GM12864 (cell line): ENCODE measurements at regions not wholly inside any gene's neighbourhood (a gene's known extent, or its start where the extent isn't known, plus 50 kb on each side); places are given as distances from the start of the nearest gene placed in this dataset.

Experiments
- DNase-seq: peaks from one replicate; pipeline ENCODE4 v3.0.0-alpha.2; 2011; ENCODE audit warnings: low read depth
- H3K4me3 ChIP-seq: 2 replicates; pipeline ENCODE4 v1.5.1; 2011; ENCODE audit warnings: mild to moderate bottlenecking, low read depth, low read length, control low read depth
- CTCF ChIP-seq: IDR thresholded peaks from 2 replicates; pipeline ENCODE4 v1.5.1; 2011; ENCODE audit warnings: low read depth, mild to moderate bottlenecking, moderate library complexity, low read length, control low read depth, inconsistent platforms; ENCODE audit errors: missing control alignments

GRCh38 chr5:146971401-146971800 lies 92.8 kb upstream of the PPP2R2B start:
- H3K4me3 ChIP-seq: no peak overlapping the region
- TF ChIP-seq CTCF: no peak
- no peak for DNase-seq

- TF ChIP-seq CTCF: no peak
- H3K4me3 ChIP-seq: no peak overlapping the region
- no peak for DNase-seq
Measured at GRCh38 chr5:146986469-146986868, 107.9 kb upstream of the PPP2R2B start.

- TF ChIP-seq CTCF: no peak
Measured at GRCh38 chr5:146993876-146994530, 115.4 kb upstream of the PPP2R2B start.

GRCh38 chr5:146995878-146996277 lies 117.3 kb upstream of the PPP2R2B start:
- TF ChIP-seq CTCF: no peak
- H3K4me3 ChIP-seq: no peak overlapping the region
- DNase-seq: no peak

More at GRCh38 chr5:146993876-146994530, 115.4 kb upstream of the PPP2R2B start:
- no peak overlapping the region for H3K4me3 ChIP-seq
- no peak for DNase-seq

- DNase-seq: no peak
- no peak for TF ChIP-seq CTCF
- H3K4me3 ChIP-seq: no peak overlapping the region
Measured at GRCh38 chr5:147015405-147015804, 136.8 kb upstream of the PPP2R2B start.

- no peak overlapping the region for H3K4me3 ChIP-seq
- TF ChIP-seq CTCF: no peak
- DNase-seq: no peak
Measured at GRCh38 chr5:147017191-147017590, 138.6 kb upstream of the PPP2R2B start.

GRCh38 chr5:147017621-147018020 lies 139.1 kb upstream of the PPP2R2B start:
- TF ChIP-seq CTCF: no peak
- no peak for DNase-seq
- no peak overlapping the region for H3K4me3 ChIP-seq
